PFSK-1 (cell line): ENCODE measurements at regions not wholly inside any gene's neighbourhood (a gene's known extent, or its start where the extent isn't known, plus 50 kb on each side); places are given as distances from the start of the nearest gene placed in this dataset.

Source experiments
- FOXP2 ChIP-seq: optimal IDR thresholded peaks from 2 replicates; pipeline ENCODE3; 2011; ENCODE audit warnings: borderline replicate concordance, control low read depth, inconsistent platforms; ENCODE audit not compliant: insufficient read depth; ENCODE audit errors: extremely low read length, extremely low read depth
- POLR2AphosphoS5 ChIP-seq: IDR thresholded peaks from 2 replicates; pipeline ENCODE4 v1.6.1; 2012; ENCODE audit warnings: low read depth, mild to moderate bottlenecking, control low read depth, low read length, moderate library complexity
- REST ChIP-seq, 2 experiments: IDR thresholded peaks; 2 replicates each; pipeline versions ENCODE4 v1.6.1 to v1.8.0; 2011 to 2012; ENCODE audit warnings: low read depth in 2 of 2, low read length in 2 of 2, control low read depth in 1 of 2, inconsistent platforms in 1 of 2, mild to moderate bottlenecking in 1 of 2, moderate library complexity in 1 of 2; ENCODE audit not compliant: insufficient read depth in 1 of 2
- SIN3A ChIP-seq: IDR thresholded peaks from 2 replicates; pipeline ENCODE4 v1.6.1; 2012; ENCODE audit warnings: mild to moderate bottlenecking, low read length, moderate library complexity, borderline replicate concordance; ENCODE audit not compliant: insufficient read depth
- TAF1 ChIP-seq: IDR thresholded peaks from 2 replicates; pipeline ENCODE4 v1.6.1; 2012; ENCODE audit warnings: low read length, control low read depth, borderline replicate concordance; ENCODE audit not compliant: insufficient read depth

GRCh38 chr12:23426328-23426727, 523.1 kb downstream of the SOX5 start:
- no peak for TF ChIP-seq FOXP2
- TF ChIP-seq TAF1: no peak
- no peak for TF ChIP-seq POLR2AphosphoS5
- TF ChIP-seq REST (IDR thresholded peaks at IDR 0.05; ENCODE audit: insufficient read depth in 1 of 2, low read depth in 2 of 2, low read length in 2 of 2): no peak
- no peak for TF ChIP-seq SIN3A
